Esophagus (tissue), 2 donors: ENCODE measurements at regions not wholly inside any gene's neighbourhood (a gene's known extent, or its start where the extent isn't known, plus 50 kb on each side); places are given as distances from the start of the nearest gene placed in this dataset.

Source experiments
- H3K27ac ChIP-seq, 2 donors: one replicate each; pipeline ENCODE4 v1.5.1; 2013; ENCODE audit warnings: low read depth in 2 of 2, mild to moderate bottlenecking in 2 of 2, inconsistent platforms in 1 of 2, low read length in 1 of 2, moderate library complexity in 1 of 2
- H3K27me3 ChIP-seq, 2 donors: one replicate each; pipeline ENCODE4 v1.6.1; 2013; ENCODE audit warnings: low read length in 2 of 2, control low read depth in 1 of 2, mild to moderate bottlenecking in 1 of 2; ENCODE audit not compliant: insufficient read depth in 2 of 2, control insufficient read depth in 1 of 2
- H3K36me3 ChIP-seq, 2 donors: one replicate each; pipeline ENCODE4 v1.6.1; 2013; ENCODE audit warnings: low read length in 1 of 2; ENCODE audit not compliant: control insufficient read depth in 2 of 2, insufficient read depth in 2 of 2
- H3K4me1 ChIP-seq, 2 donors: one replicate each; pipeline ENCODE4 v1.6.1; 2013; ENCODE audit warnings: low read length in 1 of 2; ENCODE audit not compliant: control insufficient read depth in 2 of 2, insufficient read depth in 2 of 2
- H3K4me3 ChIP-seq, 2 donors: one replicate each; pipeline ENCODE4 v1.5.1; 2013; ENCODE audit warnings: low read length in 2 of 2, mild to moderate bottlenecking in 2 of 2, low read depth in 1 of 2, moderate library complexity in 1 of 2
- H3K9me3 ChIP-seq, 2 donors: one replicate each; pipeline ENCODE4 v1.6.1; 2013; ENCODE audit warnings: mild to moderate bottlenecking in 2 of 2, low read depth in 1 of 2, low read length in 1 of 2, moderate library complexity in 1 of 2; ENCODE audit not compliant: control insufficient read depth in 2 of 2, insufficient read depth in 1 of 2
- WGBS, 2 donors: extraction: QIAGEN DNeasy Blood & Tissue Kit; methylation state at CpG; one replicate each; pipeline ENCODE4 v1.1.7; 2013; 5-methylcytosine and 5-hydroxymethylcytosine counted together
- donor health status: healthy with polysubstance abuse.
- donor health status: Bipolar disorder and iron deficiency.

DNA sequence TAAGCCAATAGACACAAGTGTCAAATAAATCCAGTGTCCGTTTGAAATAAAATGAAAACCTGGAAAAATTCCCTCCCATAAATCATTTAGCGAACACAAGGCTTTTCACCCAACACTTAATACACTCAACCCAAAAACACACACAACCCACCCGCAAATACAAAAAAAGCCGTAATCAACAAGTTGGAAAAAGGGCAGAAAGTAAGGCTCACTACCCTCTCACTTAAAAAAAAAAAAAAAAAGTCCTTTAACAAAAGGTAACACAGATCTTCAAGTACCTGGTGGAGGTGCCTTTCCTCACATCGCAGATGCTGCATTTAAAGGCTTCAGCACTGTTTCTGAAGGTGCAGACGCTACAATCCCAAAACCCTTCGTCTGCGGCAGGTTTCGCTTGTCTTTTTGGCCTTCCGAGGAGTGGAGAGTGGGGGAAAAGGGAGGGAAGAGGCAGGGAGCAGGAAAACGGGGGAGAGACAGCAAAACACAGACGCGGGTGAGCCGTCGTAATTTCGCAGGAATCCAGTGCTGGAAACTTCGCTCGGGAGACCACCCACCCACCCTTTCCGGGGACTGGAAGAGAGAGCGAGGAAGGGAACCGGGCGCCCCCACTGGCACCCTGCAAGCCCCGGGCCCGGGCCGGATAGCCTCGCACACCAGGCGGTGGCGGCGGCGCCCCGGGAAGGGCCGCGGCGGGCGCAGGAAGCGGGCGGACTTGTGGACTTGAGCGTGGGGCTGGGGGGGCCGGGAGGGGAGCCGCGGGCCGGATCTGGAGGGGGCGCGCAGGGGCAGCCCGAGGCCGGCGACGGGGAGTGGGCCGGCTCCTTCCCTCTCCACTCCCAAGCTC, 401.8 kb downstream of the SHQ1 start, which contains the start of gene RYBP:
Gene RYBP, minus strand, starts transcription at position 404 of the 841 bp plus-strand sequence.
- H3K4me3 ChIP-seq: peak within 1 kb of the TSS; percentile 74 to 75
- H3K36me3 ChIP-seq: no peaks in the 10 kb centered on the region
- WGBS, 2 donors: 1% methylated on average over 21 to 47 of the region's 49 CpGs
- peak within 1 kb of the TSS; percentile 58 to 79 for H3K27ac ChIP-seq
- no peaks in the 10 kb centered on the region for H3K9me3 ChIP-seq
- H3K27me3 ChIP-seq: no peaks in the 10 kb centered on the region
- H3K4me1 ChIP-seq: peaks cover 0 to 6% of the 10 kb centered on the region in 2 donors

DNA sequence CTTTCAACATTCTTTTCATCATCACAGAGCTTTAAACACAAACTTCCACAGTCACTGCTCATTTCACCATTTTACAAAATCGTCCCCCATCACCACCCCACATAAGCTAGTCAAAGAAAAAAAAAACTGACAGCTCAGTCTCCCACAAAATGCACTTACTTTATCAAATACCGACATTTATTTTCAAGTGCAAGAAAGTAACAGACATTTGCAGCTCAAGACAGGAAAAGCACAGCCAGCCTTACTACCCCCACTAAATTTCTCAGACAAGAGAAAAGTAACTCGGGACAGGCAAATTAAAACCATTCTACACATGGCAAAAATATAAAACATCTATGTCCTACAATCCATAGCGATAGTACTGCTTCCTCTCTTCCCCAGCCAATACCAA, 402.4 kb downstream of the SHQ1 start:
- H3K36me3 ChIP-seq: no peaks in the 10 kb centered on the region
- no peak overlapping the region for H3K27ac ChIP-seq
- peak overlapping the region in 1 of 2 donors; percentile 75 for H3K4me3 ChIP-seq
- H3K4me1 ChIP-seq: peaks cover 0 to 6% of the 10 kb centered on the region in 2 donors
- no peaks in the 10 kb centered on the region for H3K27me3 ChIP-seq
- 7 to 9% methylated on average over 4 of the region's 4 CpGs for WGBS, 2 donors
- no peaks in the 10 kb centered on the region for H3K9me3 ChIP-seq

DNA sequence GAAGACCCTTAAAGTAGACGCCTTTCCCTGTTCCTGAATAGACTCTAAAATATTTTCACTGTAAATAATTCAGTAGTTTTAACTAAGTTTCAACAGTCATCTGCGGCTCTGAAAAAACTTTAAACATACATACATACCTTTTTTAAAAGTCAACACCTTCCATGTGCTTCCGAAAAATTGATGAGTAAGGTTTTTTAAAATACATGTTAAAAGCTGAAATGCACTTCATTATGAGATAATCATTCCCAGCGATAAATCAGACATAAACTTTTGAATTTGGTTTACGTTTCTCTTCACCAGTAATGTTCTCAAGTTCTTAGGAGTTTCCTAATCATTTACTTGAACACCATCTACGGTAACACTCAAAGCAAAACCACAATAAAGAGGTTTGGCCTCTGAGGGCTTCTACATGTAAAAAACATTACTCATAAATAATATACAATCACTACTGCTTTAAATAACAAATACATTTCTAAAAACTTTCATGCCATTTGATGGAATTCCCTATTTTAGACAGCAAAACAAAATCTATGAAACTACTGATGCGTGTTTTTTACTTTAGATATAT, 403.5 kb downstream of the SHQ1 start:
- Histone ChIP-seq H3K27me3 (no peaks in the 10 kb centered on the region), H3K27ac (no peak overlapping the region), H3K4me3 (no peak overlapping the region), H3K36me3 (no peaks in the 10 kb centered on the region), H3K4me1 (peaks cover 0 to 6% of the 10 kb centered on the region in 2 donors), H3K9me3 (no peaks in the 10 kb centered on the region)
- 64 to 71% methylated on average over 7 of the region's 7 CpGs for WGBS, 2 donors

DNA sequence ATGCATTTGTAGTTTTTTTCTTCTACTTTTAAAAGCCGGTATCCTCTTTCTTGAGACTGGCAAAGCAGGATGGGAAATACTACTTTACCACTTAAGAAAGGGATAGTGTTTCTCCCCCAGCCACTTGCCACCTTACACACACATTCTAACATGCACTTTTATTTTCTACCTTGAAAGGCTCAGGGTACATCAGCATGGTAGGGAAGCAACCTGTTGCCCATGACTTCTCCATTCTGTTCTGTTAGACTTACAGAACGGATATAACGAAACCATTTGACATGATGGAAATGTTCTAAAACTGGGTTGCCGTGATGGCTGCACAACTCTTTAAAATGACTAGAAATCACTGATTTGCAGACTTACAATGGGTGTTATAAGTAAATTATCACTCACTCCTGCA, 405.5 kb downstream of the SHQ1 start:
- 91 to 93% methylated on average over 4 of the region's 4 CpGs for WGBS, 2 donors

DNA sequence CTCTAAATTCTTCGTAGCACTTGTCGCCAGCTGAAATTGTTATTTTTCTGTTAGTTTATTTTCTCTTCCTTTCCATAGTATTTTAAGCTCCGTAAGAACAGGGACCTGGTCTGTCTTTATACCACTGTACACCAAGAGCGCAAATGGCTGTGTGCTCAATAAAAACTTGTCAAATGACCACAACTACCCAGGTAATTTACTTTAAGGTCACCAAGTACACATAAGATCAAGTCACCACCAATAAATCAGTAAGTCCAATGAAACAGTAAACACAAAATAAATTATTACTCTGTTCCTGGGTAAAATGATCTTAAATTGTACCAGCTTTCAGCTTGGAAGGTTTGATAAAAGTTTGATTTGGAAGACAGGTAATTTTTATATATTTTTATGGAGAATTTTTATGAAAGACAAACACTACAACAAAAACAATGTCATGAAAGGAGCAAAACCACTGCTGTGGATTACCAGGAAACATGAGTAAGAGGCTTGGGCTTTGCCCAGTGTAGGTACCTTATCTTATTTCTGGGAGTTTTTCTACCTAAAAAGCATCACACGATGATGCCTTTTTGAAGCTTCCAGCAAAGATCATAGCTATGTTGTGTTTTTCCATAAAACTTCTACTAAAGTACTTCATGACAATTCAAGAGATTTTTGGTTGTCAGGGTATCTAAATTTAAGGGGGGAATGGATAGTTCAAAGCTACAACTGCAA, 406.8 kb downstream of the SHQ1 start:
- H3K9me3 ChIP-seq: no peaks in the 10 kb centered on the region
- WGBS, 2 donors: 86 to 91% methylated on average over 5 of the region's 5 CpGs
- H3K36me3 ChIP-seq: peaks cover 0 to 2% of the 10 kb centered on the region in 2 donors
- no peaks in the 10 kb centered on the region for H3K27me3 ChIP-seq
- H3K4me1 ChIP-seq: no peaks in the 10 kb centered on the region
- H3K27ac ChIP-seq: no peak overlapping the region
- no peak overlapping the region for H3K4me3 ChIP-seq

More for the DNA sequence above, 405.5 kb downstream of the SHQ1 start:
- Histone ChIP-seq H3K27me3 (no peaks in the 10 kb centered on the region), H3K4me1 (peaks cover 0 to 4% of the 10 kb centered on the region in 2 donors), H3K9me3 (no peaks in the 10 kb centered on the region), H3K4me3 (no peak overlapping the region), H3K36me3 (peaks cover 0 to 2% of the 10 kb centered on the region in 2 donors), H3K27ac (no peak overlapping the region)

DNA sequence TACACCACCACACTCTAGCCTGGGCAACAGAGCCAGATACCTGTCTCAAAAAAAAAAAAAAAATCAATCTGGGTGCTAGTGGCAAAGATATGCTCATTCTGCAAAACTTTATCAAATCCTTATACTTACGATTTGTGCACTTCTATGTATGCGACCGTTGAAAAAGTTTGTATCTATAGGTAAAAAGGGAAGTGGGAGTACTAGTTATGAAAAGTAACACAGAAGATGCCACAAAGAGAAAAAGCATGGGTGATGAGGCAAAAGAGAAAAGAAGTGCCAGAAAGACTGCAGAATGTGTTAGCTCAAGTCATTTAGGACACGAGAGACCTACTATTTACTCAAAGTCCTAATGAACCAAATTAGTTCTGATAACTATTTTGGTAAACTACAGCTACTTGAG, 407.8 kb downstream of the SHQ1 start:
- Histone ChIP-seq H3K4me3 (no peak overlapping the region), H3K9me3 (no peaks in the 10 kb centered on the region), H3K4me1 (no peaks in the 10 kb centered on the region), H3K36me3 (peaks cover 0 to 2% of the 10 kb centered on the region in 2 donors), H3K27me3 (no peaks in the 10 kb centered on the region), H3K27ac (no peak overlapping the region)
- WGBS, 2 donors: 82 to 87% methylated on average over 4 of the region's 4 CpGs

DNA sequence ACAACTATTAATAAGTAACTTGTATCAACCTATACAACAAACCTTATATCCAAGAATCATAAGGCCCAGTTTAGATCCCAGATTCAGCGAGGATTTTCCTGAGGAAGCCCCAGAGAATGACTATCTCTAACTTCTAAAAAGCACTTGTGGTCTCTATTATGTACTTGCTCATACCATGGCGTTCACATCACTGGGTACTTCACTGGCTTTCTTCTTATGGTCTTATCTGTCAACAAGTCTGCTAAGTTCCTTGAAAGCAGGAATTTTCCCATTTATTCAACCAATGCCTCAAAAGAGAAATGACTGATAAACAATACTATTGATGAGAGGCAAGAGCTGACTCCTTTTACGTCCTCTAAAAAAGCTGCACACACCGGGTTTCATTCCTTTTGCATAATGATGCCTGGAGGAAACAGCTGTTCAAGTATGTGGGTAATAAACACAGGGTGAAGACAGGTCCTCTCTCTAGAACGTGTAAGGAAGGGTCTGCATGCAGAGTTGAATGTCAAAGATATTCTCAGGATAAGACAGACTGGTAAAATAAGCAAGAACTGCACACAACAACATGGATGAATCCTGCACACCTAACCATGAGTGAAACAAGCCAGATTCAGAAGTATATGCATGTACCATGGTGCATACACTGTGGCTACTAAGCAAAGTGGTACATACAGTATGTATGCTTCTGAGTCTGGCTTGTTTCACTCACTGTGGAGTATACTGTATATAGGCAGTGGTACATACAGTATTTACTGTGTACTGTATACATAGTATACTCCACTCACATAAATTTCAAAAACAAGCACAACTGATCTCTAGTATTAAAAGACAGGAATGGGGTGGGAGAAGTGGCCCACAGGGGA, 408.7 kb downstream of the SHQ1 start:
- Histone ChIP-seq H3K27ac (no peak overlapping the region), H3K4me1 (no peaks in the 10 kb centered on the region)
- 64 to 72% methylated on average over 5 of the region's 5 CpGs for WGBS, 2 donors

DNA sequence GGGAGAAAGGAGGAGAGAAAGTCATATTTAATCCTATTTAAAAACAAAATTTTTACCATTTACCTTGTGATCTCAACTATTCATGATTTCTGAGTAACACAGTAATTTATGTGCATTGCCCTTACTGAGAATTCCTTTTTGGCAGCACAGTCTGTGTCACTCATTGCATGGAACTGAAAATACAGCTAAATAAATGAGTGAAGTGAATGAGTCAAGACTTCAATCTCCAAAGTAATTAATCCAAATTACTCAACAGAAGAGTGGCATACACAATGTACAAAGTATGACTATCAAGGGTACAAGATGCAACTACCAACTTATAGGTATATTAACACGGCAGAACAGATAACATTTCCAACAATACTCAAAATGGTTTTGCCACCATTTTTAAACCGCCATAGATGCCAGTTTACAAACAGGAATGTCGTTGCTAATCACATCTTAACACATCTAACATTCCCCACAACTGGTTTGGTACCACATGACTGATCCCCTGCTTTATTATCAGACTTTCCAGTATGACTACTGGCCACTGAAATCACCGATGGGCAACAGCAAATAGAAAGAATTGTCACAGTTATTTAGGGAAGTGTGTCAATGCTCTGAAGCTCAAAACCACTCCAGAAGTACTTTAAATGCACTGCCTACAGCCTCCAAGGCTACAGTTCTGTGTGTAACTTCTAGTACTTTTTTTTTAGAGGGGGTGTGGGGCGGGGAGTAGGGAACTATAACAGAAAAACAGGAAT, 410.4 kb downstream of the SHQ1 start:
- Histone ChIP-seq H3K36me3 (peaks cover 0 to 2% of the 10 kb centered on the region in 2 donors), H3K9me3 (no peaks in the 10 kb centered on the region), H3K4me1 (no peaks in the 10 kb centered on the region), H3K4me3 (no peak overlapping the region), H3K27me3 (no peaks in the 10 kb centered on the region), H3K27ac (no peak overlapping the region)
- WGBS, 2 donors: 82 to 84% methylated on average over 5 of the region's 5 CpGs

More for the DNA sequence above, 408.7 kb downstream of the SHQ1 start:
- Histone ChIP-seq H3K4me3 (no peak overlapping the region), H3K27me3 (no peaks in the 10 kb centered on the region), H3K9me3 (no peaks in the 10 kb centered on the region), H3K36me3 (peaks cover 0 to 2% of the 10 kb centered on the region in 2 donors)
